WTC11 (cell line): ENCODE measurements at regions not wholly inside any gene's neighbourhood (a gene's known extent, or its start where the extent isn't known, plus 50 kb on each side); places are given as distances from the start of the nearest gene placed in this dataset.
"Not testable (repeated sequence)": the region's sequence is repeated elsewhere in the genome, so short reads cannot be mapped to it uniquely, and the experiment has no call there.

Experiments
- FOXK1 ChIP-seq: sonication (generic); formaldehyde crosslinking; IDR thresholded peaks from 2 replicates; pipeline ENCODE4 v1.8.0; 2022; ENCODE audit warnings: mild to moderate bottlenecking, moderate library complexity, missing genetic modification reagents
- NR1H2 ChIP-seq: sonication (generic); formaldehyde crosslinking; IDR thresholded peaks from 2 replicates; pipeline ENCODE4 v1.9.0; 2021; ENCODE audit warnings: mild to moderate bottlenecking, moderate library complexity, missing genetic modification reagents
- TF ChIP-seq, protein P1 (sequence below): fragments of 200-600 bp; IDR thresholded peaks from 2 replicates; pipeline ENCODE4 v1.8.0; 2022; ENCODE audit warnings: antibody characterized with exemption
- TF ChIP-seq, protein P2 (sequence below): sonication (generic); formaldehyde crosslinking; IDR thresholded peaks from 2 replicates; pipeline ENCODE4 v1.8.0; 2022; ENCODE audit warnings: mild to moderate bottlenecking, missing genetic modification reagents

DNA sequence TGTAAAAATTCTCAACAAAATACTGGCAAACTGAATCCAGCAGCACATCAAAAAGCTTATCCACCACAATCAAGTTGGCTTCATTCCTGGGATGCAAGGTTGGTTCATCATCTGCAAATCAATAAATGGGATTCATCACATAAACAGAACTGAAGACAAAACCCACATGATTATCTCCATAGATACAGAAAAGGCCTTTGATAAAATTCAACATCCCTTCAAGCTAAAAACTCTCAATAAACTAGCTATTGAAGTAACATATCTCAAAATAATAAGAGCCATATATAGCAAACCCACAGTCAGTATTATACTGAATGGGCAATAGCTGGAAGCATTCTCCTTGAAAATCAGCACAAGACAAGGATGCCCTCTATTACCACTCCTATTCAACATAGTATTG lies 79.3 kb upstream of the ARHGAP42 start:
- TF ChIP-seq, protein P1, sequence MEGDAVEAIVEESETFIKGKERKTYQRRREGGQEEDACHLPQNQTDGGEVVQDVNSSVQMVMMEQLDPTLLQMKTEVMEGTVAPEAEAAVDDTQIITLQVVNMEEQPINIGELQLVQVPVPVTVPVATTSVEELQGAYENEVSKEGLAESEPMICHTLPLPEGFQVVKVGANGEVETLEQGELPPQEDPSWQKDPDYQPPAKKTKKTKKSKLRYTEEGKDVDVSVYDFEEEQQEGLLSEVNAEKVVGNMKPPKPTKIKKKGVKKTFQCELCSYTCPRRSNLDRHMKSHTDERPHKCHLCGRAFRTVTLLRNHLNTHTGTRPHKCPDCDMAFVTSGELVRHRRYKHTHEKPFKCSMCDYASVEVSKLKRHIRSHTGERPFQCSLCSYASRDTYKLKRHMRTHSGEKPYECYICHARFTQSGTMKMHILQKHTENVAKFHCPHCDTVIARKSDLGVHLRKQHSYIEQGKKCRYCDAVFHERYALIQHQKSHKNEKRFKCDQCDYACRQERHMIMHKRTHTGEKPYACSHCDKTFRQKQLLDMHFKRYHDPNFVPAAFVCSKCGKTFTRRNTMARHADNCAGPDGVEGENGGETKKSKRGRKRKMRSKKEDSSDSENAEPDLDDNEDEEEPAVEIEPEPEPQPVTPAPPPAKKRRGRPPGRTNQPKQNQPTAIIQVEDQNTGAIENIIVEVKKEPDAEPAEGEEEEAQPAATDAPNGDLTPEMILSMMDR: not testable (repeated sequence)
- TF ChIP-seq FOXK1, NR1H2 (CRISPR knock-in tag): not testable (repeated sequence)
- TF ChIP-seq, protein P2, sequence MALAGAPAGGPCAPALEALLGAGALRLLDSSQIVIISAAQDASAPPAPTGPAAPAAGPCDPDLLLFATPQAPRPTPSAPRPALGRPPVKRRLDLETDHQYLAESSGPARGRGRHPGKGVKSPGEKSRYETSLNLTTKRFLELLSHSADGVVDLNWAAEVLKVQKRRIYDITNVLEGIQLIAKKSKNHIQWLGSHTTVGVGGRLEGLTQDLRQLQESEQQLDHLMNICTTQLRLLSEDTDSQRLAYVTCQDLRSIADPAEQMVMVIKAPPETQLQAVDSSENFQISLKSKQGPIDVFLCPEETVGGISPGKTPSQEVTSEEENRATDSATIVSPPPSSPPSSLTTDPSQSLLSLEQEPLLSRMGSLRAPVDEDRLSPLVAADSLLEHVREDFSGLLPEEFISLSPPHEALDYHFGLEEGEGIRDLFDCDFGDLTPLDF (CRISPR knock-in tag): not testable (repeated sequence)
